A172 (cell line): ENCODE measurements at regions not wholly inside any gene's neighbourhood (a gene's known extent, or its start where the extent isn't known, plus 50 kb on each side); places are given as distances from the start of the nearest gene placed in this dataset.

Experiments
- DNase-seq: peaks from one replicate; pipeline ENCODE4 v3.0.0-alpha.2; 2015; ENCODE audit warnings: low spot score

DNA sequence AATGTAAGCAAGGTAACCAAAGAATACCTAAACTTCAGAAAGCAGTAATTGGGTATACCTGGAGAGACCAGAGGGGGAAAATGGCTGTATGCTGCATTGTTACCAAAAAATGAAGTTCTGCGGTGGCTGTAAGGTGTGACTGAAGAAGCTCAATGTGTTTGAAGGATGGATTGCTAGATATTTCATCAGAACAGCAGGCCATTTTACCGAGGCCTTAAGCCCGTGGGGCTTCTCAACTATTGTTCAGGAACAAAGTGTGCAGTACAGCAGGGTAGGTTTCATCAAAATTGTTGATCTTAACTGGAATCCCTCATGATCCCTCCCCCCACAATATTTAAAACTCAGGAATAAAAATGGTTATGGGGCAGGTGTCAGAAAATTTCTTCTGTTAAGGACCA is 204.0 kb upstream of the GHITM start:
- no peak for DNase-seq

DNA sequence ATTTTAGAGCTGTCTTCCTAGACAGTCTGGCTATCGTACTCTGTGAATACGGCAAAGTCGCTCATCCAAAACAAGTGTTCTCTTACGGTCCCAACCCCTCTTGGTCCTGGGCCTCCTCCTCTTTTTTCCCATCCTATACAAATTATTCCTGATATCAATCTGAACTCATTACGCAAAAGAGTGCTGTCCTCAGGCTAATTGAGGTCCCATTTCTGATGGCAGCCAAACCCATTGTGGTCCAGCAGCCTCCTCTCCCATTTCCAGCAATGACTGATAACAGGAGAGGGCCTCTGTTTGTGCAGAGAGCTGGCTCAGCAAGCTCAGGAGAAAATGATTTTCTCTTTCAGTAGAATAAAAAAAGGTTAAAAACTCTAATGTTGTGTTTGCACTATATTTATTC is 203.4 kb upstream of the GHITM start:
- no peak for DNase-seq

DNA sequence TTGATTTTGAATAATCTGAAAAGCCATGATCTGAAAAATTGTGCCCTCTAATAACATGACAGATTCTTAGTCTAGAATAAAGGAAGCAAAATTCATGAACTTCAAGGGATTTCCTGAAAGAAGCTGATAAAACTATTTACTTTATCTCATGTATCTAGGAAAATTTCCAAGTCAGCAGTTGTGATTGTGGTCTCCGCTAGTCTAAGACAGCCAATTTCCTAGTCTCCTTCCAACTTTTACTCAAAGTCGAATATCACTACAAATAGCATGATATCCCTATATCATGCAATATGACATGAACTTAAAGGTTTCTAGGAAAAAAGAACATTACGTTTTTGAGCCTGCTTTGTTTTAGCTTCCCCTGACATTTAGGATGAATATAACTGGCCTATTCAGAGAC is 202.1 kb upstream of the GHITM start:
- DNase-seq = no peak

DNA sequence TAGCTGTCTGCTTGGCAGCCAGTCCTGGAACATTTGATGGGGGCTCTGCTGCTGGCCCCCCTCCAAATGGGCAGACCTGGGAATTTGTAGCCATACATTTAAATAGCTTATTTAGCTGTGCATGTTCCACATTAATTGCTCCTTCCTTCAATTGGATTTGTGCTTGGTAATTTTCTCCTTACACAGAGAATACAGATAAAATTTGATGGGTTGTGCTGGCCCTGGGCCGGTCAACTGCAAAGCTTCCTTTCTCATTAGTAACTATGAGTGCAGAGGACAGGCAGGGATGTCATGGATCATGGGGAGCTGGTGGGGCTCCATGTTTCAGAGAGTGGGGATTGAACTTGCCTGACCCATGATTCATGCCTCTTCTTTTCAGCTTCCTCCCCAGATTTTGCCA is 201.5 kb upstream of the GHITM start:
- DNase-seq = no peak

DNA sequence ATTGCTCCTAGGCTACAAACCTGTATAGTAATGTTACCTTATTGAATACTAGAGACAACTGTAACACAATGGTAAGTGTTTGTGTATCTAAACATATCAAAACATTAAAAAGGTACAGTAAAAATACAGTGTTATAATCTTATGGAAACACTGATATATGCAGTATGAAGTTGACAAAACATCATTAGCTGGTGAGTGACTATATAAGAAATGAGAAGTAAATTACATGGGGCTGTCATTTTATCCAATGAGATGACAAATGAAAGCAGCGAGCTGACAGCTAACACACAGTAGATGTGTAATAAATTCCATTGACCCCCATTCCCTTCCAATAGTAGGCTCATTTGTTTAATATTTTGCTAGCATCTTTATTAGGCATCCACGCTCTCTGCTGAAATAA is 198.1 kb upstream of the GHITM start:
- no peak for DNase-seq

DNA sequence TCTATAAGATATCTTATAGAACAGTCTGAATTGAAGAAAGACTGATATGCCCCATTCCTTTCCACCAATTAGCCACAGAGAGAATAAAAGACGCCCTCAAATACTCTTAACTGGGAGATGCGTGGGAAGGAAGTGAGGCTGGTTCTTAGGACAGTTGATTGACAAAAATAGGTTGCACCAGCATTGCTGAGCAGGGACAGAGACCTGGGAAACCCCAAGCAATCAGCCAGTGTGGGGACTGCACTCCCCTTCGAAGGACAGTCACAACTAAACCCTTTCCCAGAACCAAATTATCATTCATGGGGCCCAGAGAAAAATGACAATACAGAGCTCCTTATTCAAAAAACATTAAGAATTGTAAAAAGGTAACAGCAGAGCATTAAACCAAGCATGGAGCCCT is 196.9 kb upstream of the GHITM start:
- no peak for DNase-seq

DNA sequence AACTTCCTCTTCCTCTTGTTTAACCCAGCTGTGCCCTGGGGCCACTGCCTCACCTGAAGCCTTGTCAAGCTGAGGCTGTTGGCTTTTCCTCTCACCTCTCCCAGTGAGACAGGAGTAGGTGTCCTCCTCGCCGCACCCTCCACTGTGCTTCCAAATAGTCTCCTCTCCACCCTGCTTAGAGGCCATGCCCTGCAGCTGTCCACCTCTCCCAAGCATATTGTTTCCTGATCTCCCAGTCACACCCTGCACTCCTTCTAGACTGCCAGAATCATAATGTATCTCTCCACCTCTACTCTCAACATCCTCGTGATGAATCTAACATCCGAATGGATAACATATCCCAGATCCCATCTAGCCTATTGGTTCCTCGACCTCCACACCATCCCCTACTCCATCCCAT is 196.3 kb upstream of the GHITM start:
- no peak for DNase-seq

DNA sequence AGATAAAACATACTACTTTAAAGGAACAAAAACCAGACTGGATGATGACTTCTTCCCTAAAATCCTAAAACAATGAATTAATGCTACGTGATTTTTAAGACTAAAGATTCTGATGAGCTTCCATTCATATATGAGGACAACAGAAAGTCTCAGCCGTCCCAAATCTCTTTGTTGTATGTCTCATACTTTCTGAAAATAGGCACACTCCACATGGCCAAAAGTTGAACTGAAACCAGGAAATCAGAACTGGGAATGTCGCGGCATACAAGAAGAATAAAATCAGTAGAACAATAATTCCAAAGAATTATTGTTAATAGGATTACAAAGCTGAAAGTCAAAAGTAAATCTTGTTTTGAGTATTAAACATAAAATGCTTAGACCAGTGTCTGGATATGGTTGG is 195.4 kb upstream of the GHITM start:
- no peak for DNase-seq

DNA sequence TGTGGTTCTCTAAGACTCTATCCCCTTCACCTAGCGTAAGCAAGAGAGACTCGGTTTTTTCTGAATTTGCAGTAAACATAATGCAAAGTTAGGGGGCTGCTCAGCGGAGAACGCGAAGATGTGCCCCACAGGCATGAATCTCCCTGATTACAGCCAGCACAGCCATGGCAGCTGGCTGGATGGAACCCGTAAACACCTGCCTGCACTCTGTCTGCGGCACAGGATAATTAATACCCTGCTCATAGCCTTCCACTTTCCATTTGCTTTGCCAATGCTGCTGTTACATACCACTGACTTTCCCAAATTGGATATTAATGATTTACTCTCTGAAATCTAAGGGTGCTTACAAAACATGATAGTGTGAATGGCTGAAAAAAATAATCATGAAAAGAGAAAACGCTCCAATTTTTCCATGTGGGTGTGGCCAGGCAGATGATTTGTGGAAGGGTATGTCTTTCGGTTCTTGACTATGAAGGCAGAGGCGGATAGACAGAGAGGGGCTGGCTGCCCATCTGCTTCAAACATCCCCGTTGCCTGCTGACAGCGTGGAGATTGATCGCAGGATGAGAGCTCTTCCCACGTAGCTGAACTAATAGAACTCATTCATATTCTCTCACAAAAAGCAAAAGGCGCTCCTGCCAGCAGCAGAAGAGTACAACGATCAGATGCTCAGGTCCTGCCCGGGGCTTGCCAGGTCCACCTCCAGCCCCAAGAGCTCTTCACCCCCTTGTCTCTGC is 193.2 kb upstream of the GHITM start:
- no peak for DNase-seq

DNA sequence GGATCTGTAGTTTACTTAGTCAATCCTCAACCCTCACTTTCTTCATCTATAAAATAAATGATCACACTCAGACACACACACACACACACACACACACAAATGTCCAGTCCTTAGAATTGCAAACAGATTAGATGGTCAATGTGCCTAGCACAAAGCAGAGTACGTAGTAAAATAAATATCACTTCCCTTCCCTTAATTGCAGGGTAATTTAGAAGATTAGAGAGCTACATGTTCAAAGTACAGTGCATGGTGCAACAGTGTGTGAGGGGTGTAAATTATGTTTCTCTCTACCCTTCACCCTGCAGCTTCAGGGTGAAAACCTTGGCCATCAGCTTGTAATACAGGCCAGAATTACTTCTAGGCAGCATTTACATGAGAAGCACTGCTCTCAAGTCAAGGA is 187.0 kb upstream of the GHITM start:
- no peak for DNase-seq

DNA sequence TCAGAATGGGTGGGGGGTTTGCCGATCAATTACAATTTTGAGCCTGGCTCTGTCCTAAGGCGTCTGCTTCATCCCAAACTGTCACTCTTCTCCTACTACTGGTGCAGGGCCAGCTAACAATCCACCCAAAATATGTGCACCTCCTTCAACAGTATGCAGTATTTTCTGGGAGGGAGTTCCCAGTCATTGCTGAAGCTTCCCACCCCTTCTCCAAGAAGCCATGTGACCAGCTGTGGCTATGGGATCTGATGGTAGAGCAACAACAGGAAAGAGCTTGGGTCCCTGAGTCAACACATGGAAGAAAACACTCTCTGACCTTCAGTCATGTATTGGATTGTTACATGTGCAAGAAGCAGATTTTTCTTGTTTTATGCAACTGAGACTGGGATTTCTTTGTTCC is 185.7 kb upstream of the GHITM start:
- DNase-seq = no peak

DNA sequence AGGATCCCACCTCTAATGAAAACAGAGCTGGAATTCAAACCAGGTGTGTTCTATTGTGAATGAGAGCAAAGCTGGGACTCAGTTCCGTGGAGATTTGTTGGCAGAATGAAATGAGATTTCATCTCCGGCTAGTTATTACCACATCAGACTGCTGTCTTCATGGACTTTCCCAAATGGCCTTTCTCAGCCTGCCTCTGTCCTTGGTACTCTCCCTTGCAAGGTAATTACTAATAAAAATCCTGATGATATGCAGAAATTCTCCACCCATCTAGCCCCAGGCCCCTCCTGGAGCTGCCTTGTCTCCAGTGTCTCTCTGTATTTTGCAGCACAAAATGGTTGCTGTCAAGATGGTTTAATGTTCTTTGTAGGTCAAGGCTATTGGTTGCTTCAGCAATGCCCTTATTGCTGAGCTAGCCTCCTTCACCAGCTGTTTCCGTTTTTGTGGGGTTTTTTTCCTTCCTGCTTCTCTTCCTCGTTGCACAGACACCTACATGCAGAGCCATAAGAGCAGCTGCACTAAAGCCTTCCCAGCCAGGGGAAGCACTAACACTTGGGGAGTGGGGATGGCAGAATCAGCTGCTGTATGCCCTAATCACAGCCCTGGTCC is 185.0 kb upstream of the GHITM start:
- DNase-seq = no peak

DNA sequence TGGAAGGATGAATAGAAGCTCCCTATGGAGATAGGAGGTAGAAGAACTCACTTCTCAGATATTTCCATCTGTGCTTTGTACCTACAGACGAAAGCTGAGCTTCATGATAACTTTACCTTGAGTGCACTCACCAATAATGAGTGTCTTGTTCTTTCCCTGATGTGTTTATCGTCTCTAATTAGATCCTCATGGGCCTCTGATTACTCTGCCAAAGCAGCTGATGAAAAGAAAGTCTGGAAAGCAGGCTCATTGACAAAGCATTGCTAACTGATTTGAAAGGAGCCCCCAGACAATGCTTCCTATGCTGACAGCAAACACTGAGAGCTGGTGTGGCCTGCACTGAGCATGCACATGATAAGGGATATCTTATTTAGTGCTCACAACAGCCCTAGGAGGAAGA is 183.9 kb upstream of the GHITM start:
- no peak for DNase-seq

DNA sequence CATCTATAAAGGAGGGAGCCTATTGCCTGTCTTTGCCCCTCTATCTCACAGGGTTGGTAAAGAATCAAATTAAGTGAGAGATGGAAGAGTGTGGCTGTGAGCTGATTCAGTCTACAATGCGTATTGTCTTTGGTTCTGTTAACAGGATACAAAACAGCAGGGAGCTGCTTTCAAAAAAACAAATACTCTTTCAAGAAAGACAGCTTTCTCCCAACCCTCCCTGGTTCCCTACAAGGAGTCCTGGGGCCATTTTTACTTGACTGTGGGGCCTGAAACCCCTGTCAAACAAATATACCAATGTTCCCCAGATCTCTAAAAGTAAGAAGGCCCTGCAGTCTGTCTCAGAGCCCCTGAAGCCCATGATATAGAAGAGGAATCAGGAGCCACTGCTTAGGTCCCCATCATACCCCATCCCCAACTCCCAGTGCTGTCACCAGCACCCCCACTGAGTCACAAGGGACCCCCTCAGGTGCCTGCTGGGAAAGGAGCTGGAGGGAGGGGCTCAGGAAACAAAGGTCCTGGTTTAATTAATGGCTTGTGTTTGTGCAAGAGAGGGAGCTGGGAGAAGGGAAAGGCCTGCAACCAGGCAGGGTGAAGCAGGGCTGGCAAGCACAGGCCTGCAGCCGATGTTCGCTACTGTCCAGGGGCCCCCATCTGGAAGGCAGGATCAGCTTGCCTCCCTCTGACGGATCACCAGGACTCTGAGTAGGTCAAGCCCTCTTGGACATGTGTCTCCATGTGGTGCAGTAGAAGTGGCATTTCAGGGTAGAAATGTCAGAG is 182.0 kb upstream of the GHITM start:
- DNase-seq = no peak

DNA sequence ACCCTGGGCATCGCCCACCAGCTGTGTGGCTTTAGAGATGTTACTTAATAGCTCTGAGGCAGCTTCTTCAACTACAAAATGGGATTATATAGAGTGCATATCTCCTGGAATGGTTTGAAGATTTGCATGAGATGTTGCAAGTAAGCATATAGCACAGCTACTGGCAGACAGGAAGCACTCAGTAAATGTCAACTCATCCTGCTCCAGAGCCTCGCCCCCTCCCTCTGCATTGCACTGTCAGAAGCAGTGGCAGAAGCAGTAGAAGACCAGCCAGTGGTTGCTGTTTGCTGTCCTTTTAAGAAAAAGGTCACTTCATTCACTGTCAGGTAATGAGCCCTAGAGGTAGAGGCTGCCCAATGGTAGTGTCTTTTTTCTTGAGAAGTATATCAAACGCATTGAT is 180.0 kb upstream of the GHITM start:
- DNase-seq = no peak

DNA sequence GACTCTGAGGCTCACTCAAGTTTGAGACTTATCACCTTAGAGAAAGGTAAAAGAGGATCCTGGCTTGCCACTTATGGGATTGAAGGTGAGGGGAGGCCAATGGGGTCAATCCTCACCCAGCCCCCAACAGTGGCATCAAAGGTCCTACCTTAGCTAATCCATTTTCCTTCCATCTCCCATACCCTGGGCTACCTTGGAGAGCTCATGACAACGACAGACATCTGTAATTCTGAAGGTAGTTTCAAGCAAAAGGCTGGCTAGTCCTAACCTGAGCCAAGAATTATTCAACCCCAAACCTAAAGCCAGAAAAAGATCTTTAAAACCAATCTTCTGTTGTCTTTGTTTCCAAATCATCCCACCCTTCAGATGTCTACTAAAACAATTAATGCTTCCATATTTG is 179.2 kb upstream of the GHITM start:
- no peak for DNase-seq

DNA sequence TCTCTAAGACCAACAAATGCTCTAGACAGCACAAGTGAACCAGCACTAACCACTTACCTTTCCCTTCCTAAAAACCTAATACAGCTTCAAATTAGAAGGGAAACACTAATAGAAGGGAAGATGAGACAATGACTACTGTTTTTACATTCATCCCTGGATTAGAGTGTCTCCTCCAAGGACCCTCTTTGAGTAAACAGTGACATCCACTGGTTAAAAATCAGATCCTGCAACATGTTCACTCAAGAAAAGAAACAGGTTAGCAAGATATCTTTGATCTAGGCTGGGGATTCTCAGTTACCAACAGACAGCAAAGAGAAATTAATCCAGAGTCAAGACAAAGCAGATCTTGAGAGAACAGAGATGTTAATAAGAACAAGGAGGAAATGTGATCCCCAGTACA is 177.7 kb upstream of the GHITM start:
- DNase-seq = no peak

DNA sequence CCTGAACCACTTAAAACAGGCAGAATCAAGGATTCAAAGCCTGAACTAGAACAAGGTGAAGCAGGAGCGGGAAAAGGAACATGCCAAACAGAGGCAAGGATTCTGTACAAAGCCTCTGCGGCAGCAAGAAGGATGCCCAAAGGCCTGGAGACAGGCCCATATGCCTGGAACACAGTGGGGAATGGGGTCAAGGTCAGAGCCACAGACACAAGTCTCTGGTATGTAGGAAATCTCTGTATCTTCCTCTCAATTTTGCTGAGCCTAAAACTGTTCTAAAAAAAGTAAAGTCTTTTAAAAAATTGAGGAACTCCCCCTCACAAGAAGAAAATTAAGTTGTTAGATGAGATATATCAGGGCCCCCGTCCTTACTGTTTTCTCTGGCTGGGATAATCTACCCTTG is 175.9 kb upstream of the GHITM start:
- no peak for DNase-seq

DNA sequence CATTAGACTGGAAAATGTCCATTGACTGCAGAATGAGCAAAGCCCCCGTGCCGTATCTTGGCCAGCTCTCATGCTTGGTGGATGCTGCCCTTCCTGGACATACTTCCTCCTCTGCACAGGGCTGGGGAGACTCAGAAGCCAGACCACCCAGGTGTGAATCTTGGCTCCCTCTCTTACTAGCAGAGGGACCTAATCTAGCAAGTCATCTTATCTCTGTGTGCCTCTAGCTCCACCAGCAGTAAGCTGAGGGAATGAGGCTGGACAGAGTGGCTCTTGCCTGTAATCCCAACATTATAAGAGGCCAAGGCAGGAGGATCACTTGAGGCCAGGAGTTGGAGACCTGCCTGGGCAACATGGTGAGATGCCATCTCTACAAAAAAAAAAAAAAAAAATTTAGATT is 173.8 kb upstream of the GHITM start:
- DNase-seq = no peak

DNA sequence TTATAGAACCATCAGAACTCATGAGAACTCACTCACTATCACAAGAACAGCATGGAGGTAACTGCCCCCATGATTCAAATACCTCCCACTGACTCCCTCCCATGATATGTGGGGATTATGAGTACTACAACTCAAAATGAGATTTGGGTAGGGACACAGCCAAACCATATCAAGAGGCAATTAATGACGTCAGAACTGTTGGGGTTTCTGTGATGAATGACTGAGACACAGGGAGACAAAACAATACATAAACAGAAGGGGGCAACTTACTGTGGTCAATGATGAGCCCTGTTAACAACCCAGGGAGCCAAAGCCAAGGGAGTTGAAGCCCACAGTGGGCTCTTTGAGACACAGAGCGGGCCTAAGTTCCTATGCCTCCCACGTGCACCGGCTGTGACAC is 171.3 kb upstream of the GHITM start:
- no peak for DNase-seq

DNA sequence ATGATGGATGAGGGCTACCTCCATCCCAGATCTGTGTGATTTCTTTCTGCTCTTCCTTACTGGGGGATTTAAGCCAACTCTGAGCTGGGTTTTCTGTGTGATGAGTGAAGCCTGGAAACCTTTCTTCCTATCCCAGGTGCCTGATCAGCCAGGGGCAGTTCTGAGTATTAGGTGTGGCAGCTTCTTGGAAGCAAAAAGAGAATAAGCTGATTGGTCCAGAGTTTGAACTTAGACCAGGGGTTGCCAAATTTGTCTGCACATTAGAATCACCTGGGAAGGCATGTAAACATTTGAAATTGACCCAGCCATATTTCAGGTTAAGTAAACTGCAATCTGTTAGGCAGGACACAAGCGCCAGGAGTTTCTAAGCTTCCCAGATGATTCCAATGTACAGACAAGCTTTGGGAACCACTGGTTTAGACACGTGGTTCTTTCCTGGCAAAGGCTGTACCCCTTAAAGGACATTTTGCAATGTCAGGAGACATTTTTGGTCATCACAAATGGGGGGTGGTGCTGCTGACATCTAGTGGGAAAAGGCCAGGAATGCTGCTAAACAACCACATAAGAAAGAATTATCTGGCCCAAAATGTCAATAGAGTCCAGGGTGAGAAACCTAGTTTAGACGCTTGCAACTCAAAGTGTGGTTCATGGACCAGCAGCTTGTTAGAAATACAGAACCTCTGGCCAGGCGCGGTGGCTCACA is 160.5 kb upstream of the GHITM start:
- DNase-seq = no peak

DNA sequence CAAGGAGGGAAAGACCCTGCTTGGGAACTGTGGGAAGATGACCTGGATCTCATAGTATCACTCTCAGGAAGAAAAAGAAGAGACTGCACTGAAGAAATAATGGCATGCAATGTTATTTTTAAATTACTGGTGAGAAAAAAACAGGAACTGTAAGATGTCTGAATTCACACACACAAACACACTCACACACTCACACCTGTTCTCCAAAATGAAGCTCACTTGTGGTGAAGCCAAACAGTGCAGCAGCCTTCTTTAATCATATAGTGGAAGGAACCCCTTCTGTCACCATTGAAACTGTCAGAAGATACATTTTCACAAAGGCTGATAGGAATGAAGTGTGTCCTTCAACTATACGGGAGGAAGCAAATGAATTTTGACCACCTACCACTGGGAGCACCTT is 156.5 kb upstream of the GHITM start:
- DNase-seq = no peak
